ENCODE measurements at regions not wholly inside any gene's neighbourhood (a gene's known extent, or its start where the extent isn't known, plus 50 kb on each side); places are given as distances from the start of the nearest gene placed in this dataset.

DNA sequence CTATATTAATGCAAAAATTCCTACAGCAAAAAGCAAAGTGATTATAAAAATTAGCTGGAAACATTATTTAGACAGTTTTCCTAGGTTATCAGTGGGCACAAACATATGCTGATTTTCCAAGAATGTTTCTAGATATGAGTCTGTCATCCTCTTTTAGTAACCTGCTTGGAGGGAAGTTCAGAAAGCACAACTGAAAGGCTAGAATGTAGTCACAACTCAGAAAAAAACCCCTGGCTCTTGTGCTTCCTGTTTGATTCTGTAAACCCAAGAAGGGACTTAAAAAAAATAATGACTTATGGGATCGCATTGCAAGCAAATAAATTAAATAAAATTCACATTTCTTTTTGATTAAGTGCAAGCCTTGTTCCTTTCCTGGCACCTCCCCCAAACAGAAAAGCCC, 708.4 kb upstream of the EPHA7 start:
- no peak for TF ChIP-seq CTCF (conservative IDR thresholded peaks at IDR 0.05)
- TF ChIP-seq EZH2 (IDR thresholded peaks at IDR 0.05; ENCODE audit: low read depth) = no peak
